ENCODE measurements at regions not wholly inside any gene's neighbourhood (a gene's known extent, or its start where the extent isn't known, plus 50 kb on each side); places are given as distances from the start of the nearest gene placed in this dataset.

GRCh38 chr20:23142162-23143050 lies 56.3 kb upstream of the CD93 start:
- no peaks in the 10 kb centered on the region for H3K79me2 ChIP-seq (replicated peaks; ENCODE audit: insufficient read depth)
- Mint-ChIP-seq H3K9me3 (peaks cover 3% of the 10 kb centered on the region; the same call in 2 of the 3 replicates), H3K27ac (no peak overlapping the region), H3K4me1 (no peaks in the 10 kb centered on the region), H3K4me3 (no peak overlapping the region), H3K36me3 (ENCODE audit: low read depth) (no peaks in the 10 kb centered on the region), H3K27me3 (ENCODE audit: insufficient read depth, low read depth, poor library complexity) (peaks cover 2% of the 10 kb centered on the region)
- H3K27me3 ChIP-seq (ENCODE audit: insufficient read depth): no peaks in the 10 kb centered on the region
- no peak overlapping the region for H3K4me3 ChIP-seq
- no peak overlapping the region for H2AFZ ChIP-seq
- no peak overlapping the region for H3K27ac ChIP-seq (ENCODE audit: low read depth)
- H3K9me2 ChIP-seq (ENCODE audit: insufficient read depth): no peaks in the 10 kb centered on the region
- H3F3A ChIP-seq (replicated peaks; ENCODE audit: low read depth): no peaks in the 10 kb centered on the region
- DNase-seq (ENCODE audit: low spot score) (no peak), ATAC-seq (no peak)
- H3K4me2 ChIP-seq: no peak overlapping the region
- H3K36me3 ChIP-seq (ENCODE audit: insufficient read depth): no peaks in the 10 kb centered on the region
- H4K20me1 ChIP-seq (replicated peaks; ENCODE audit: insufficient read depth): no peaks in the 10 kb centered on the region
- no peaks in the 10 kb centered on the region for H3K4me1 ChIP-seq (ENCODE audit: insufficient read depth)
- TF ChIP-seq NANOG (IDR thresholded peaks at IDR 0.05; ENCODE audit: borderline replicate concordance): no peak

GRCh38 chr20:23141450-23142161 lies 55.5 kb upstream of the CD93 start:
- H3F3A ChIP-seq (replicated peaks; ENCODE audit: low read depth): no peaks in the 10 kb centered on the region
- H3K79me2 ChIP-seq (replicated peaks; ENCODE audit: insufficient read depth): no peaks in the 10 kb centered on the region
- H3K27me3 ChIP-seq (ENCODE audit: insufficient read depth): no peaks in the 10 kb centered on the region
- no peaks in the 10 kb centered on the region for H3K36me3 Mint-ChIP-seq (ENCODE audit: low read depth)
- no peak overlapping the region for H3K4me3 ChIP-seq
- H3K27ac ChIP-seq (ENCODE audit: low read depth): no peak overlapping the region
- no peaks in the 10 kb centered on the region for H3K4me1 Mint-ChIP-seq
- no peaks in the 10 kb centered on the region for H3K9me2 ChIP-seq (ENCODE audit: insufficient read depth)
- DNase-seq (ENCODE audit: low spot score) (no peak), ATAC-seq (no peak)
- no peak overlapping the region for H3K4me3 Mint-ChIP-seq
- no peaks in the 10 kb centered on the region for H3K36me3 ChIP-seq (ENCODE audit: insufficient read depth)
- no peak overlapping the region for H3K27ac Mint-ChIP-seq
- peaks cover 2% of the 10 kb centered on the region for H3K27me3 Mint-ChIP-seq (ENCODE audit: insufficient read depth, low read depth, poor library complexity)
- H3K9me3 Mint-ChIP-seq: peaks cover 3% of the 10 kb centered on the region; the same call in 2 of the 3 replicates
- no peaks in the 10 kb centered on the region for H3K4me1 ChIP-seq (ENCODE audit: insufficient read depth)
- H3K4me2 ChIP-seq: no peak overlapping the region
- H2AFZ ChIP-seq: no peak overlapping the region
- no peaks in the 10 kb centered on the region for H4K20me1 ChIP-seq (replicated peaks; ENCODE audit: insufficient read depth)
- TF ChIP-seq EZH2 (IDR thresholded peaks at IDR 0.05; ENCODE audit: low read depth, unreplicated experiment) (no peak), CTCF (conservative IDR thresholded peaks at IDR 0.05; ENCODE audit: low read depth in 2 of 2) (no peak), POLR2AphosphoS5 (IDR thresholded peaks at IDR 0.05; ENCODE audit: low read depth) (no peak), NANOG (IDR thresholded peaks at IDR 0.05; ENCODE audit: borderline replicate concordance) (no peak), JUNB (IDR thresholded peaks at IDR 0.05; ENCODE audit: unreplicated experiment) (no peak), REST (IDR thresholded peaks at IDR 0.05; ENCODE audit: unreplicated experiment) (no peak), CREB1 (CRISPR knock-in tag; IDR thresholded peaks at IDR 0.05; ENCODE audit: low read depth) (no peak), EZH2phosphoT487 (IDR thresholded peaks at IDR 0.05; ENCODE audit: unreplicated experiment) (no peak), ZNF114 (CRISPR knock-in tag; IDR thresholded peaks at IDR 0.05) (no peak), ZNF331 (CRISPR knock-in tag; IDR thresholded peaks at IDR 0.05; ENCODE audit: low read depth) (no peak)
